Hindlimb muscle (tissue), 1 donor: ENCODE measurements at regions not wholly inside any gene's neighbourhood (a gene's known extent, or its start where the extent isn't known, plus 50 kb on each side); places are given as distances from the start of the nearest gene placed in this dataset.

Experiments
- DNase-seq: peaks from one replicate; pipeline ENCODE4 v3.0.0-alpha.2; 2013

DNA sequence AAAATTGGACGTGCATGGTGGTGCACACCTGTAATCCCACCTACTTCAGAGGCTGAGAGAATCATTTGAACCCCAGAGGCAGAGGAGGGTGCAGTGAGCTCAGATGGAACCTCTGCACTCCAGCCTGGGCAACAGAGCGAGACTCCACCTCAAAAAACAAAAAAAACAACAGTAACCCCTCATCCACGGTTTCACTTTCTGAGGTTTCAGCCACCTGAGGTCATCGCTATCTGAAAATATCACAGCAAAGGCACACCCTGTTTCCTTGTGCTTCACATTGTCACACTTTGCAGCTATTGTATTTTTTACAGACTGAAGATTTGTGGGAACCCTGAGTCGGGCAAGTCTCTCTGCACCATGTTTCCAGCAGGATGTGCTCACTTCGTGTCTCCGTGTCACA is 54.1 kb upstream of the FOXQ1 start:
- no peak for DNase-seq

DNA sequence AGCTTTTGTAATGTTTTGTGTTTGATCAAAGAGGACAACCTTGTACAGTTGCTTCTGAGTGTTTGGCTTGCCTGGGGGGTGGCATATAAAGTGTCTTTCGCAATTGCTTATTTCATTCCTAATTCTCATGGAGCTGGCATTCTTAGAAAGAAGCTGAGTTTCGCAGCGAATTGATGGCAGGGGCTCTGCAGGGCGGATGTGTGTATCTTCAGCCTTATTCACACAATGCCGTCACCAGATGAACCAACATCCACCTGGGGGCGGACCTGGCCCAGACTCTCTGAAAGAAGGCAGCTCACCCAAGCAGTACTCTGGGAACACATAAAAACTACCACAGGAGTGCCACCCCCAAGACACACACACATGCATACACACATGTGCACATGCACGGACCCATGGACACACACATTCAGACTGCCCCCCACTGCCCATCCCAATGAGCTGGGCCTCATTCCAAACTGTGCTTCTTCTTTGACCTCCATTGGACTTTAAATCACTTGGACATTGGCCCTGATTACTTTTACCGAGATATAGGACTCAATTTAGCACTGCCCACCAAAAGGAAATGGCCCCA is 55.4 kb upstream of the FOXQ1 start:
- no peak for DNase-seq

DNA sequence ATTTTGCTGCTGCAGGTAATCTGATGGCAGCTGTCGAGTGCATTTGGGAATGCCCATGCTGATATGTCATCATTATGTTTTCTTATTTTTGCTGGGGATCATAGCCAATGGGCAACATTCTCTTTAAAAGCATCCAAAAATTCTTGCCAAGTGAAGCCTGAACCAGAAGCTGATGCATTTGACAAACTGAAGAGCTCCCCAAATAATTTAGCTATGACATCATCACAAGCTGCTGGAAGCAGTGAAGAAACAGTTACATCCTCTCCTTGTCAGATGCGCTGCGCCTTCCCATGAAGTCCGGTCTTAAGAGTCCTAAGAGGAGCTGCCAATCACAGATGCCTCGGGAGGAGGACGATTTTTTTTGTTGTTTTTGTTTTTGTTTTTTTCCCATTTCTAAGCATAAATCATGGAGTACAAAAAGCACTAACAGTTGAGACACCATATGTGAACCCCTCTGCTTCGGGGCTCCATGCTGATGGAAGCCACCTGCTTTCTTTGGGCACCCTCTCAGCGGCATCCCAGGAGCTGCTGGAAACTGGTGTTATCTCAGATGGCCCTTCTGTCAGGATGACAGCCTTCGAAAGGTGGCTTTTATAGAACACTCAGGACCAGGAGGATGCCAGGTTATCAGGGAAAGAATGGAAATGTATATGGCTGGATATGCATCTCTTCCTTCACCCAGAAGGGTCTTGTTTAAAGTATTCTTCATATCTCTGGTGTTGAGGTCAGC is 56.1 kb upstream of the FOXQ1 start:
- no peak for DNase-seq

DNA sequence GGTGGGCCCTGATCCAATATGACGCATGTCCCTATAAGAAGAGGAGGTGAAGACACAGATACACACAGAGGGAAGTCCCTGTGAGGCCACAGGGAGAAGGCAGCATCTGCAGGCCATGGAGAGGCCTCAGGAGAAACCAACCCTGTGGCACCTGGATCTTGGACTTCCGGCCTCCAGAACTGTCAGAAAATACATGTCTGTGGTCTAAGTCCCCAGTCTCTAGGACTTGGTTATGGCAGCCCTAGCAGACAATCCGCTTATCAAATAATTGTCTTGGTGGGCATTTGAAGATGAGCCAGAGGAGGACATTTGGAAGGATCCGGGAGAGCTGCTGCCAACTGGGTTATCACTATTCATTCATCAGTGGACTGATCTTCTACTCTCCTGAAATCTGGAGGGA is 57.6 kb upstream of the FOXQ1 start:
- DNase-seq, result no peak

DNA sequence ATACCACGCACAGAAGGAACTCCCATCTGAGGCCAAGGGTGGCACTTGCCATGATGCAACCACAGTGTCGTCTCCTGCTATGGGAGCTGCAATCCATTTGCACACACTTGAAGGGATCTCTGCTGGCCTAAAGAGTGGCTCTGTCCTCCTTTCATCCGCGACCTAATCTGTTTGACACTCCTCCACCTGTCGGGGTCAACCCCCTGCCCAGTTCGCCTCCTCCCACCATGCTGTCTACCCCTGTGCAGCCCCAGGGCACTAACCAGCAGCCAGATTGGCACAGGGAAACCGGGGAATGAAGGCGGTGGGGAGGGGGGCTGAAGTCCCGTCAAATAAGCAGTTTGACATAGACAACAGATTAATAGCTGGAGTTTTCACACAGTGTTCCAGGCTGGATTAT is 58.1 kb upstream of the FOXQ1 start:
- DNase-seq, result no peak

DNA sequence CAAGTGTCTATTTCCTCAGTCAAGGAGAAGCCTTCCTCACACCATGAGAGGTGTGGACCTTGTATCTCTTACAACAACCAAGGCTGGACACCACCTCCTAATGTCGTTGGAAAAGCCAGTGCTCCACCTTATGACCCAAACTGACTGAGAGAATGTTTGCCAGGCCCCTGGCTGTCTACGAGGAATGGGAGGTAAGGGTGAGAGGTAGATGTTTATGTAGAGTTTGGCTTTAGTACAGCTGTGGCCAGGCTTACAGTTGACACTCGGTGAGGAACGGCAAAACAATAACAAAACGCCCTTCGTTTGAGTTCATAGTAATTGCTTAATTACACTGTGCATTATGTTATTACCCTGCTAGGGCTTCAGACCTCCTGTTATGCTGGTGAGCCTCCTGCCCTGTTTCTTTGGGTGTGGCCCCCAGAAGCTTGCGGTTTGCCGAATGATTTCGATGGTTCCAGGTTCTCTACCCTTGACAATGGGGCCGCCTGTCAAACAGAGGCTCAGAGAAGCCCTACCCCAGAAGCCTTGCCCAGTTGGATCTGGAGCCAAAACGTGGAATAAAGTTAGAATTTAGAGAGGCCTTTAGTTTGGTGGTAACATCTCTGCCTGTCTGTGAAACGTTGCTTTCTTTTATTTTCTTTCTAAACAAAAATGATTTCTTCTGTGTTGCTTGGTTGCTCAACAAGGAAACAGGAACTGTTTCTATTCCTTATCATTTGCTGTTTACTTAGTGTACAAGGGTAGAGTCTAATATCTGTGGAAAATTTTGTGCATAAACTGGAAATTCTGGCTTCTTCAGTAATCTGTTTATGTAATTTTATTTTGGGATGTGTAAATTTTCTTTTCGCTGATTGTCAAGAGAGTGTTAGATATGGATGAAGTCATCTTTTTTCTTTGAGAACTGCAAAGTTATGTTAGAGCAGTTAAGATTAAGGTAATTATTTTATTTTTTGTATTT is 60.4 kb upstream of the FOXQ1 start:
- no peak for DNase-seq

DNA sequence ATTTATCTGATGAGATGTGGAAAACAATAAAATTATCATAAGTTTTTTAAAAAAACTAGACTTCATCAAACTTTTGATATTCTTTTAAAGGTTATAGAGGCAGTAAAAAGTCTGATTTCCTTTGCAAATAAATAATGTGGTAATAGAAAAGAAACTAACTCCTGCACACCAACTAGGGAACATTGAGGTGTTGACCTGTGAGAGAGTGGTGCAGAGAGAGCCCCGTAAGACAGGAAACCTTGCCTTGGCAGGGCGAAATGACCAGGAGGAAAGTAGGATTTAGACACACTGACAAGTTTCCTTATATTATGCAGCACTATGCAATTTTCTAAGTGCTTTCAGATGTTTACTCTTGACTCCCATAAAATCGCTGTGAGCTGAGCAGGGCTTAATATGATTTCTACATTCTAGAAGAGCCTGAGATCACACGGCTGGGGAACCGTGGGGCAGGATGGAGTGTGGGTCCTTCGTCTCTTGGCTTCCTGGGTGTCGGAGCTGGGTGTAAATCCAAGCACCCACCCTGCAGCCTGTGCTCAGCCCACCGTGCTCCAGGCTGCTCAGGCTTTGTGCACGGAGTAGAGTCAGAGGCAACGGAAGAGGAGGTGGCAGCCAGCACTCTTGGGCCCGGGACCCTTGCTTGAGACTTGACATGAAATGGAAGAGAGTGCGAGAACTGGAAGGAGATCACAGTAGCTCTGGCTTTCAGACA is 61.3 kb upstream of the FOXQ1 start:
- no peak for DNase-seq

DNA sequence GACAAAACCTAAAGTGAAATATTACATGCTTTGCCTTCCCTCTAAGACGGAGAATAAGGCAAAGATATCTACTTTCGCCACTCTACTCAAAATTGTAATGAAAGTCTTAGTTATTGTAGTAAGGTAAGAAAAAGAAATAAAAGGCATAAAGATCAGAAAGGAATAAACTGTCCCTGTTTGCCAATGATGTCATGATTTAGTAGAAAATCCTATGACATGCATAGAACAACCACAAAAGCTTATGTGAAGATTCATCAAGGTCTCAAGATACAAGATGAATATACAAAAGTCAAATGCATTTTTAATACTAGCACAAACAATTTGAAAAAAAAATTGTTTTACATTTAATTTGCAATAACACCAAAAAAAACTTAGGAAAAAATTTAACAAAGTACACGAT is 64.0 kb upstream of the FOXQ1 start:
- DNase-seq, result no peak

DNA sequence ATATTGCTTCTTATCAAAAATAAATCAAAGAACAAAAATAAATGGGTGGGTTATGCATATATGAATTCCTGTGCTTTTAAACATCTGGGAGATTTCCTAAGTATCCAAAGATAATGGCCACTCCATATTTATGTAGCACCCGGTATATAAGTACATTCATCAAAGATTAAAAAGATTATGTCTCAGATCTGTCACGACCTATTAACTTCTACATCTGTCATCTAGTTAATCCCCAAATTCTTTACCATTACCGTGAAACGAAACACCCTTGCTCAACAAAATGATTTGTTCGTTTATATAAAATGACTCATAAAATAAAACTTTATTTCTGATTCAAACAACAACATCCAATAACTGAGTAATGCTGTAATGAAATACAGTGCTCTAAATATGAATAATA is 64.8 kb upstream of the FOXQ1 start:
- no peak for DNase-seq

DNA sequence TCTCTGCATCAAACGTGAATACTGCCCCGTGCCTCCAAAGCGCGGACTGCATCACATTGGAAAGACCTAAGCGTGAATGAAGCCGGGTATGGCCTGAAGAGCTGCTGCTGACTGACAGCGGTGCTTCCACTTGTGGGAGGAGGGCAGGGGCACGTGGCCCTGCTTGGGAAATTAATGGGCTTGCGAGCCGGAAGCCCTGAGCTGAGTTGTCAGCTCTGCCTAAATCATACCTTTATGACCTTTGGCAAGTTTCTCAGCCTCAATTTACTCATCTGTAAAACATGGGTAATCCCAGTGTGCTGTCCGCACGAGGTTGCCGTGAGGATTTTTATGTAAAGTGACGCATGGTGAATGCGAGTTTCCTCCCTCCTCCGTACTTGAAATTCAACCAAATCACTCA is 67.0 kb upstream of the FOXQ1 start:
- DNase-seq, result no peak

DNA sequence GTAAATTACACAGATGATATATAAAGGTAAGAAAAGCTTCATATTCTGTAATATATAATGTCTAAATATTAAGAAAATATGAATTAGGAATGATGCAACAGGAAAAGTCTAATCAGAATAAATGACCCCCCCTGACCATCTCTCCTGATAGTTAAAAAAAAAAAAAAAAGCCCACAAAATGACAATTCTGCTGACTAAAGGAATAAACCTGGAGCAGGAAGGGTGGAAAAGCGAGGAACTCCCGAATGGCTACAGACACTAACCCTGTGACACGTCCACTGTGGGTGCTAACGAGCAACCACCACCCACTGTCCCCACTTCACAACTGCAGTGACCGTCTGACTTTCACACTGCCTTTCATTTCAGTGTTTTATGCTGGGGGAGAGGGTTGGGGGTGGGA is 67.6 kb upstream of the FOXQ1 start:
- DNase-seq, result no peak

DNA sequence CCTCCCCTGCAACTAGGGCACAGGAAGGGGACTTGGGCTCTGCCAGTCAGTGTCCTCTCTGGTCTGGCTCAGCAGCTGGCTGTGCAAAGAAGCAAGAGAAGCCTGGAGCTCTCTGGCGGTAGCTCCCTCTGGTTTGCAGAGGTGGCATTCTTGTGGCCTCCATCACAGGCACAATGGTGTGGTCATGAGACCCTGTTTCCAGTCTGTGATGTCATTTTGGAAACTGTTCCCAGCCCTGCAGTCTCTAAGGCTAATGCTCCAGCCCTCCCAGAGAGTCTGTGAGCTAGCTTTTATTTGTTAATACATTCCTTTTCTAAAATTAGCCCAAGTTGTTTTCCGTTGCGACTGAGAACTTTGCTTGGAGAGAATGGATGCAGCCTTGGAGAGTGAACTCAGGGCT is 69.5 kb upstream of the FOXQ1 start:
- no peak for DNase-seq

DNA sequence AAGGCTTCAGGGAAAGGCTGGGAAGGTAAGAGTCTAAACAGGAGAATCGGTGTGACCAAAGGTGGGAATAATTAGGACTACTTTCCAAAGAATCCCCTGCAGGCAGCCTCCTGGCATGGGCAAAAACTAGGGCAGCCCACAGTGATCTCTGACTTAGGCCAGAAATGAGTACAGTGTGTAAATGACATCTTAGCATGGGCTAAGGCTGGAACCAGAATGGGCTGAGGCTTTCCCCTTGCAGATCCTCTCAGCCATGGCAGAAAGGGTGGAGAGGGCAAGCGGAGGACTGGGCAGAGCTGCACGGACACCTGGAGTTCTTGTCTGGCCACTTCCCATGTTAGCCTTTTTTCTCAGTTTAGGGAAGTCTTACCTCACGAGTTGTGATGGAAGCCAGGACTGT is 69.9 kb upstream of the FOXQ1 start:
- no peak for DNase-seq

DNA sequence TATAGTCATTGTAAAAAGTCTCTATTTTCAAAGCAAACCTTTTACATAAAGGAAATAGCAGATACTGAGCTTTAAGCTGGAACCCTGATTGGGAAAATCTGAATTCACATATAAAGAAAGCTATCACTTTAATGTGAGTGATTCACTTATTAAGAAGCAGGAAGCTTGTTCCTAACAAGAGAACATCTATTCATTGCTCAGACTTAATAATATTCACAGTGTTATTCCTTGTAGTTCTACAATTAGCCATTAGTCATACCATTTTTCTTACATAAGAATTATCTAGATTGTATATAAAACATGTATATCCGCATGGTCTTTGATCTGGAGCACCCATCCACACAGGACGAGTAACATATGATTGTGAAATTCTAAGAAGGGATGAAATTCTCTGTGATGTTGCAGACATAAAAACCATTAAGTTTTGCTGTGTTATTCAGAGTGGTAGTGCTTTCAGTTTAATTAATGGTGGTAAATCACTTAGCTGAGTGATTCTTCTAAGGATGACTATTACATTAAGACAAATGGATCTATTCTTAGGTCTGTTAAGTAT is 71.1 kb upstream of the FOXQ1 start:
- no peak for DNase-seq

DNA sequence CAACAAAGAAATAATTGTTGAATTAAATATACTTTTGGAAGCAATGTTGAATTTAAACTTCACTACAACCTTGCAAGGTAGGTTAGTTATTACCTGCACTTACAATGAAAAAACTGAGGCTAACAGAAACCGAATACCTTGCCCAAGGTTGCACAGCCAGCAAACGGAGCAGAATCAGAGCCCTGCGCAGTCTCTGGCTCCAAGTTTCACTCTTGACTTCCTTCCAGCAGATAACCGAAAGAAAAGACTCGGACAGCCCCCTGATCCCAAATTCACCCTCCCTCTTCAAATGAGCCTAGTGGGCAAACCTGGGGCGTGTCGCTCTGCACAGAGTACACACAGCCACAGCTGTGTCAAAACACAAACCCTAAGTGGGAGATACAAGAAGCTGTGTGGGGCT is 72.1 kb upstream of the FOXQ1 start:
- DNase-seq, result no peak

DNA sequence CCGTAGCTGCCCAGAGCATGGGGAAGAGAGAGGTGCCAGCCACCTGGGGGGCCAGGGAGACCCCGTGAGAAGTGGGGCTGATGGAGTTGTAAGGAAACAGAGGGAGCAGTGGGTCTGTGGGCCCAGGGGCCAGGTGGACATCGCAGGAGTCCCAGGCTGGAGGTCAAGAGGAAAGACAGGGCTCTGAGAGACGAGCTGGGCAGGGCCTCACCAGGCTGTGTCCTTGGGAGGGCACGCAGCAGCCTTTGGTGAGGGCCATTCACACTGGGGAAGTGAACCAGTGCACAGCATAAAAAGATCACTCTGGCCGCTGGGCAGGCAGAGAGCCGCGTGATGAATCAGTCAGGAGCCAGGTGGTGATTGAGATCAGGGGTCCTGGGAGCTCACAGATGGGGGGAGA is 73.9 kb upstream of the FOXQ1 start:
- DNase-seq, result no peak

DNA sequence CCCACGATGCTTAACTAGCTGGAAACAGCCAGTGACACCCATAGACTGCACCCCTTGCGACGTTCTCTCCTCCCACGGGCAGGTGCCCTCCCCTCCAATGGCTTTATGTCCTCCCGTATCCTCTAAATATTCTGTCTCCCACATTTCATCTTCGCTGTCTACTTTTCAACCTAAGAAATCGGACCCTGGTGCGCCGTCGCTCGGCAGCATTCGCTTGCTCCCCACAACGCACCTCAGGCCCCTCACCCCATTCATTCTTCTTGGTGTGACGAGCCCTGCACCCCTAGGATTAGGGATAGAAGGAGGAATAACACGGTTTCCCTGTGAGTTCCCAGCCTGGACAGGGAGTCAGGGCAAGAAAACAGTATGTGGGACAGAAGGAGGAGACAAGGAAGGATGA is 74.3 kb upstream of the FOXQ1 start:
- DNase-seq, result no peak

DNA sequence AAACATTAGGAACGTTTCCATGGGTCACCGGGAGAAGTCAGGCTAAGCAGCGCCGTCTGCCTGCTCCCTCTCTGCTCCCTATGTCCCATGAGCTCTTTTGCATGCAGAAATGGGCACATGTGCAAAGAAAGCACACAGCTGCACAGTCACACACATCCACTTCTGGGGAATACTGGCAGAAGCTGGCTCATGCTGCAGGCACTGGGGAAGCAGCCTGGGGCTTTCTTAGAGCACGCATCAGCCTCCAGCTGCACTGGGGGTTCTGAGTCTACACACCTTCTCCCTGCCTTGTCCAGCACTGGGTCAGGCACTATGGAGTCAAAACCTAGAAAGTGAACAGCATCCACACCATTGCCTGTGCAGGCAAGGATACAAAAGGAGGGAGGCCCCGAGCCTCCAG is 76.1 kb upstream of the FOXQ1 start:
- no peak for DNase-seq

DNA sequence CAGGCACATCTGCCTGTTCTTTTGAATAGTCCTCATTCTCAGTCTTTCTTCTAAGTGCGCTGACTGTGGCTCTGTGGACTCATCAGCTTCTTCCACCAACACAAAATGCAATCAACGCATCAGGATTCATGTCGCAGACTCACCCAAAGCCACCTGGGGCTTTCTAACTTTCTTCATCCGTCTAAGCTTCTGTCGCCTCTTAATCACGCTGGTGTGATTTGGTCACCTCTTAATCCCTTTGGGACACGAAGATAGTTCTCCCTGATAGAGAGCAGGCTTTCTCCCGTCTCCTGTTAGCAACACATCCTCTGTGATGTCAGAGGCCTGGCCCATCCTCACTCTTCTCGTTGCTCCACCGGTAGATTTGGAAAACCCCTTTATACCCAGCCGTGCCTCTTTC is 78.0 kb upstream of the FOXQ1 start:
- DNase-seq, result no peak

DNA sequence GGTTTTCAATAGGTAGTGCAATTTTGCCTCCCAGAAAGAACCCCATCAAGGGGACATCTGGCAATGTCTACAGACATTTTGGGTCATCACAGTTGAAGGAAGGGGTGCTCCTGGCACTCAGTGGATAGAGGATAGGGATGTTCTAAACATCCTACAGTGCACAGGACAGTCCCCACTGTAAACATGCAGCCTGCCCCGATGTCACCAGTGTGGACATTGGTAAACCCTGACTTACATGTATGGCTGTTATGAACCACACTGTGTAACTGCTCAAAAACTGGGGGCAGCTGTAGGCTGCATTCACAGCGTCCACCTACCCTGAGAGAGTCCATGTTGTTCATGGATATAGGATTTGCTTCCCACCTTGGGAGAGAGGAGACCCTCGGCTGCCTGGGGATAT is 79.3 kb upstream of the FOXQ1 start:
- no peak for DNase-seq

DNA sequence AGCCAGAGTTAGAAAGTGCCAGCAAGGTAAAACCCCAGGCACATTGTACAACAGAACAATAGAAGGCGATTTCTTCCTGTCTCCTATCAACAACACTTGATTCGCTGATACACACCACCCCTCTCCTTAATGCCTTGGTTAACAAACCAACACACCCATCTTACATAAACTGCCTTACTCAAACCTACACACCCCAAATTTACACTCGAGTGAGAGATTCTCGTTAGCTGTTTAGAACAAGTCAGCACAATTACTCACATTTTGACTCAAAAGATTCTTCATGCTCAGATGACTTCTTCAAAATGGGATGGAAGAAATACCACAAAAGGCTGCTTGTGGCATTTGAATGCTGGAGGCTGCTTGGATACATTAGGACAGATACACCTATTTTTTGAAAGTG is 80.0 kb upstream of the FOXQ1 start:
- no peak for DNase-seq

DNA sequence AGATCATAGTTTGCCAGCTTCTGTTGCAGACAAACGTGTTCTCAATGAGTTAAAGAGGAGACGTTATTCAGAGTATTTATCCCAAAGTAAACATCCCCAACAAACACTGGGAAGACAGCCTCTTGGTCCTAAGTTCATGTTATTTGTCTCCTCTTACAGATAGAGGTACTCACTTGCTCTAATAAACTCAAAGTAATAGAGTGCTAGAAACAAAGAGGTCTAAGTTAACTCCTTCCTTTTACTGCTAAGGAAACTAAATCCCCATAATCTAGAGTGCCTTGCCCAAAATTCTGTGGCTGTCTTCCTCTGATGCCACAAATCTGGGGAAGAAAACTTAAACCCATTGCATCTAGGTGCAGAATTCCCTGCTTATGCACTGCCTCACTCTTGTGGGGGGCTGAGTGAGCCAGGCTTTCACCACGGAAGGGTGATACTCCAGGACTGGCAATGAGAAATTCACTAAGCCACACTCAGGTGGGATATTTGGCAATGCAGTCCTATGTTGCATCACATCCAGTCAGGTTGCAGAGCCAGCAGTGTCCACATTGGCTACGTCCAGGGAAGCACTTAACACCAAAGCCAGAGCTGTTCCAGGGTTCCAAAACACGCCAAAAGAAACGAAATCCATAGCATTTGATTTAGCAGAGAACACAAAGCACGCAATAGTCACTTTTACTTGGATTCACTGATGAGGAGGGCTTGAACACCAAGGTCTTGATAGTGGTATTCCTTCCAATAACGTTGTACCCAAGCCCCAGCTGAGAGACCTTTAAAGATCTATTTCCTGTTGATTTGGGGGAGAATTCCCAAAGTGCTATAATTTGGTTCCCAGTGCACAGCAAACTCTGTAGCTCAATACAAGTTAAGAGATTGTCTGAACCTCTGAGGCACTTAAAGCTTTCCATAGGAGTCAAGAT is 81.0 kb upstream of the FOXQ1 start:
- DNase-seq, result no peak
